PFSK-1 (cell line): ENCODE measurements at regions not wholly inside any gene's neighbourhood (a gene's known extent, or its start where the extent isn't known, plus 50 kb on each side); places are given as distances from the start of the nearest gene placed in this dataset.

ENCODE experiments used
- FOXP2 ChIP-seq: optimal IDR thresholded peaks from 2 replicates; pipeline ENCODE3; 2011; ENCODE audit warnings: borderline replicate concordance, control low read depth, inconsistent platforms; ENCODE audit not compliant: insufficient read depth; ENCODE audit errors: extremely low read length, extremely low read depth
- POLR2AphosphoS5 ChIP-seq: IDR thresholded peaks from 2 replicates; pipeline ENCODE4 v1.6.1; 2012; ENCODE audit warnings: low read depth, mild to moderate bottlenecking, control low read depth, low read length, moderate library complexity
- SIN3A ChIP-seq: IDR thresholded peaks from 2 replicates; pipeline ENCODE4 v1.6.1; 2012; ENCODE audit warnings: mild to moderate bottlenecking, low read length, moderate library complexity, borderline replicate concordance; ENCODE audit not compliant: insufficient read depth
- TAF1 ChIP-seq: IDR thresholded peaks from 2 replicates; pipeline ENCODE4 v1.6.1; 2012; ENCODE audit warnings: low read length, control low read depth, borderline replicate concordance; ENCODE audit not compliant: insufficient read depth
- TF ChIP-seq, protein P1 (sequence below), 2 experiments: IDR thresholded peaks; 2 replicates each; pipeline versions ENCODE4 v1.6.1 to v1.8.0; 2011 to 2012; ENCODE audit warnings: low read depth in 2 of 2, low read length in 2 of 2, control low read depth in 1 of 2, inconsistent platforms in 1 of 2, mild to moderate bottlenecking in 1 of 2, moderate library complexity in 1 of 2; ENCODE audit not compliant: insufficient read depth in 1 of 2

DNA sequence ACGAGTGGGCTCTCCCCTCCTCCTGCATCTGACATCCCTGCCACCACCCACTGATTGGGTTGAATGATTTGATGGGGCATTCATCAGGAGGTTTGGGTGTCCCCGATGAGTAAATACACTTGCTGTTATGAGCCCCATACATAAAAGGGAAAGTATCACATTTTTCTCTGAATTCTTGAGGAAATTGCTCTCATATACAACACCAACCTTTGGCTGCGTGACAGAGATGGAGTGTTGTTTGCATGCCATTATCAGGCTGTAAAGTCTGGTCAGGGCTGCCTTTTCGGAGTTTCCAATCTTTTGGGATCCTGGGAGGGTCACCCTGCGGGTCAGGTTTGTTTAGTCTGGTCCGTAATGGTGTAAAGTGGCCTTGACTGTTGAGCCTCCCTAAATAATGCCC, 227.9 kb upstream of the SPRED2 start:
- TF ChIP-seq SIN3A (no peak), FOXP2 (no peak), POLR2AphosphoS5 (no peak), TAF1 (no peak)
- TF ChIP-seq, protein P1, sequence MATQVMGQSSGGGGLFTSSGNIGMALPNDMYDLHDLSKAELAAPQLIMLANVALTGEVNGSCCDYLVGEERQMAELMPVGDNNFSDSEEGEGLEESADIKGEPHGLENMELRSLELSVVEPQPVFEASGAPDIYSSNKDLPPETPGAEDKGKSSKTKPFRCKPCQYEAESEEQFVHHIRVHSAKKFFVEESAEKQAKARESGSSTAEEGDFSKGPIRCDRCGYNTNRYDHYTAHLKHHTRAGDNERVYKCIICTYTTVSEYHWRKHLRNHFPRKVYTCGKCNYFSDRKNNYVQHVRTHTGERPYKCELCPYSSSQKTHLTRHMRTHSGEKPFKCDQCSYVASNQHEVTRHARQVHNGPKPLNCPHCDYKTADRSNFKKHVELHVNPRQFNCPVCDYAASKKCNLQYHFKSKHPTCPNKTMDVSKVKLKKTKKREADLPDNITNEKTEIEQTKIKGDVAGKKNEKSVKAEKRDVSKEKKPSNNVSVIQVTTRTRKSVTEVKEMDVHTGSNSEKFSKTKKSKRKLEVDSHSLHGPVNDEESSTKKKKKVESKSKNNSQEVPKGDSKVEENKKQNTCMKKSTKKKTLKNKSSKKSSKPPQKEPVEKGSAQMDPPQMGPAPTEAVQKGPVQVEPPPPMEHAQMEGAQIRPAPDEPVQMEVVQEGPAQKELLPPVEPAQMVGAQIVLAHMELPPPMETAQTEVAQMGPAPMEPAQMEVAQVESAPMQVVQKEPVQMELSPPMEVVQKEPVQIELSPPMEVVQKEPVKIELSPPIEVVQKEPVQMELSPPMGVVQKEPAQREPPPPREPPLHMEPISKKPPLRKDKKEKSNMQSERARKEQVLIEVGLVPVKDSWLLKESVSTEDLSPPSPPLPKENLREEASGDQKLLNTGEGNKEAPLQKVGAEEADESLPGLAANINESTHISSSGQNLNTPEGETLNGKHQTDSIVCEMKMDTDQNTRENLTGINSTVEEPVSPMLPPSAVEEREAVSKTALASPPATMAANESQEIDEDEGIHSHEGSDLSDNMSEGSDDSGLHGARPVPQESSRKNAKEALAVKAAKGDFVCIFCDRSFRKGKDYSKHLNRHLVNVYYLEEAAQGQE (IDR thresholded peaks at IDR 0.05; ENCODE audit: insufficient read depth in 1 of 2, low read depth in 2 of 2, low read length in 2 of 2): no peak

DNA sequence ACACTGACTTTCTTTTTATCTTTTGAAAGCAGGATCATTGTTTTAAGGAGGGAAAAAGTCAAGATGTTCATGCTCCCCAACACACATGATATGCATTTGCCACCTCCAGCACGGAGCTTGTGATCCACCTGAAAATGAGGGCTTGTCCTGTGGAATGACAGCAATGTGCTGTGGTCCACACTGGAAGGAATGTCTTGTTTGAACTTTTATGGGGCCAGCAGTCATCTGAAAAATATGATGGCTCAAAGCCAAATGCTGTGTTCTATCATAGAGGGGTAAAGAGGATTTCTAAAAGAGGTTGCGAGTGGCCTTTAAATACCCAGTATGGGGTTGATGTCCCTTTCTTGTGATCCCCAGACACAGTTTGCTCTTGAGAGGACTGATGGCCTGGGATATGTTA, 226.5 kb upstream of the SPRED2 start:
- TF ChIP-seq POLR2AphosphoS5: no peak
- no peak for TF ChIP-seq TAF1
- no peak for TF ChIP-seq SIN3A
- TF ChIP-seq FOXP2: no peak
- TF ChIP-seq, protein P1 (IDR thresholded peaks at IDR 0.05; ENCODE audit: insufficient read depth in 1 of 2, low read depth in 2 of 2, low read length in 2 of 2): no peak

DNA sequence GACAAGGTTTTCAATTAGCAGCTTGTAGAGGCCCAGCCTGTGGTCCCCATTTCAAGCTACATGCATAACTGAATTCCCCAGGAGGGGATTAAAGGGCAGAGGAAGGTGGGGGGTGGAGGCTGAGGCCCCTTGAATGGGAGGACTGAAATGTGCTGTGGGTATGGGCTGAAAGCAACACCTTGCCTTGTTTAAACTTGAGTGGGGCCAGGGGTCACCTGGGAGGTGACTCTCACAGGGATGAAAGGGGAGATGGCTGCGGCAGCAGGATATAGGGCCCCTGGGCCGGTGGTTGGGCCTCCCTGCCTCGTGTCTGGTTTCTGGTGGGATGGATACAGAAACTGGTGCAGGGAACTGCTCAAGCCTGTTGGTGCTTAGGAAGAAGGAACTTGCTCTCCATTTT, 225.9 kb upstream of the SPRED2 start:
- TF ChIP-seq TAF1 (no peak), SIN3A (no peak), POLR2AphosphoS5 (no peak), FOXP2 (no peak)
- TF ChIP-seq, protein P1 (IDR thresholded peaks at IDR 0.05; ENCODE audit: insufficient read depth in 1 of 2, low read depth in 2 of 2, low read length in 2 of 2): no peak

DNA sequence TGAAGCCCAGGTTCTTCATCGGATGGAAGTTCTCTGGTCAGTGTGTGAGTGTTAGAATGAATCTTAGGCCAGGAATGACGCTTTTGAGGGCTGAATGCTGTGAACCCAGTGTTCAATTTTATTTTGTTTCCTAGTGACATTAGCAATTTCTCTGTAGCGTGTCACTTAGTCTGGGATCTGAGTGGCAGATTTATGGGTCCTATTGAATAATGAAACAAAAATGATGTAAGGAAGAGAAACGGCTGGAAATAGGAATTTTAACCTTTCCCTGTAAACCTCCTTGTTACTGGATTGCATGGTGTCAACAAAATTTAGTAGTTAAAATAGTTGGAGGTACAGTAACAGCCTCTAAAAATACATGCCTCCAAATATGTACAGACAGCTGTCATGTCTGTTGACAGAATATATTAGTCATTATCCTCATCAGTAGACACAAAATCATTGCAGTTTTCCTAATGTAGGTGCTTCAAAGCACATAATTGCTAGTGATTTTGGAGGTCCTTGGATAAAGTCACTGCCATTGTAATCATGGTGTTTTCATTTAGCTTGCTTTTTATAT, 223.8 kb upstream of the SPRED2 start:
- TF ChIP-seq SIN3A (no peak), POLR2AphosphoS5 (no peak), FOXP2 (no peak), TAF1 (no peak)
- TF ChIP-seq, protein P1 (IDR thresholded peaks at IDR 0.05; ENCODE audit: insufficient read depth in 1 of 2, low read depth in 2 of 2, low read length in 2 of 2): no peak

DNA sequence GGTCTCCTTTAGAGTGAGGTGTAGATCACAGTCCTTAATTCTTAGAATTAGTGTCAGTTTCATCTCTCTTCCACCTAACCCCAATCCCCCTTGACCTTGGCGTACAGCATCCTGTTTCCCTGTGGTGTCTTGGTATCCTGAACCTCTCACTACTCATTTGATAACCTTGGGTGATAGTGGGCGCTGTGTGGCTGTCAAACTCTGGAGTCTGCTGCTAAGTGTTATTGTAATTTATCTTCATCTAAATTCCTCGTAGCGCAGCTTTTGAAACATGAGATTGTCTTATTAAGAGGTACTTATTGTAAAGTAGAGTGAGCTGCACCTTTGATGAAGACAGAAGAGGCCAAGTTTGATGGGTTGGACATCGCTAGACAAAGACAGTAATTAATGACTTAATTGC, 222.6 kb upstream of the SPRED2 start:
- TF ChIP-seq FOXP2: no peak
- no peak for TF ChIP-seq SIN3A
- no peak for TF ChIP-seq TAF1
- TF ChIP-seq POLR2AphosphoS5: no peak
- TF ChIP-seq, protein P1 (IDR thresholded peaks at IDR 0.05; ENCODE audit: insufficient read depth in 1 of 2, low read depth in 2 of 2, low read length in 2 of 2): no peak
